ENCODE measurements at regions not wholly inside any gene's neighbourhood (a gene's known extent, or its start where the extent isn't known, plus 50 kb on each side); places are given as distances from the start of the nearest gene placed in this dataset.

- in situ Hi-C loops (cut with MboI; ENCODE audit: low pct_ligation_motif_present in 1 of 4, low pct_unique_long_range_greater_than_20kb in 1 of 4, low sequenced_read_pairs in 3 of 4): no loop called here
- Histone ChIP-seq H3K4me1 (peaks cover 0 to 14% (median 0%) of the 10 kb centered on the region in 4 donors), H3K9me3 (no peaks in the 10 kb centered on the region), H3K27me3 (no peaks in the 10 kb centered on the region), H3K4me3 (no peak overlapping the region), H3K36me3 (no peaks in the 10 kb centered on the region), H3K27ac (peak overlapping the region in 1 of 4 donors; percentile 8)
- intact Hi-C loops (cut with DNase I; ENCODE audit: low total_unique reads): no loop called here
- WGBS, 2 donors (ENCODE audit: low coverage in 1 of 2): 88 to 100% methylated on average over 1 to 2 of the region's 2 CpGs
- no peak for DNase-seq
- TF ChIP-seq EP300 (IDR thresholded peaks at IDR 0.05; ENCODE audit: low read depth) (no peak), CTCF (IDR thresholded peaks at IDR 0.05) (no peak), POLR2A (IDR thresholded peaks at IDR 0.05) (no peak), POLR2AphosphoS5 (IDR thresholded peaks at IDR 0.05) (no peak)
These were observed 159.9 kb downstream of the CD83 start for GRCh38 chr6:14277405-14277930.

- Histone ChIP-seq H3K4me3 (no peak overlapping the region), H3K27me3 (no peaks in the 10 kb centered on the region), H3K36me3 (no peaks in the 10 kb centered on the region), H3K27ac (no peak overlapping the region), H3K4me1 (peaks cover 0 to 14% (median 0%) of the 10 kb centered on the region in 4 donors), H3K9me3 (no peaks in the 10 kb centered on the region)
- intact Hi-C loops (cut with DNase I; ENCODE audit: low total_unique reads): no loop called here
- DNase-seq: no peak
- in situ Hi-C loops (cut with MboI; ENCODE audit: low pct_ligation_motif_present in 1 of 4, low pct_unique_long_range_greater_than_20kb in 1 of 4, low sequenced_read_pairs in 3 of 4): no loop called here
- 85 to 95% methylated on average over 5 of the region's 5 CpGs for WGBS, 2 donors (ENCODE audit: low coverage in 1 of 2)
- TF ChIP-seq CTCF (IDR thresholded peaks at IDR 0.05) (no peak), POLR2A (IDR thresholded peaks at IDR 0.05) (no peak), POLR2AphosphoS5 (IDR thresholded peaks at IDR 0.05) (no peak), EP300 (IDR thresholded peaks at IDR 0.05; ENCODE audit: low read depth) (no peak)
These were observed 160.4 kb downstream of the CD83 start for GRCh38 chr6:14278006-14278405.

- H3K27me3 ChIP-seq: no peaks in the 10 kb centered on the region
- H3K9me3 ChIP-seq: no peaks in the 10 kb centered on the region
- no peak overlapping the region for H3K27ac ChIP-seq
- H3K4me1 ChIP-seq: peaks cover 0 to 14% (median 0%) of the 10 kb centered on the region in 4 donors
- no peak for TF ChIP-seq POLR2AphosphoS5 (IDR thresholded peaks at IDR 0.05)
- no peak for TF ChIP-seq CTCF (IDR thresholded peaks at IDR 0.05)
- no peak for TF ChIP-seq EP300 (IDR thresholded peaks at IDR 0.05; ENCODE audit: low read depth)
- no peak for TF ChIP-seq POLR2A (IDR thresholded peaks at IDR 0.05)
- H3K4me3 ChIP-seq: no peak overlapping the region
- WGBS, 2 donors (ENCODE audit: low coverage in 1 of 2): 90 to 91% methylated on average over 5 to 6 of the region's 6 CpGs
- no peaks in the 10 kb centered on the region for H3K36me3 ChIP-seq
- intact Hi-C loops (cut with DNase I; ENCODE audit: low total_unique reads): no loop called here
- no peak for DNase-seq
- in situ Hi-C loops (cut with MboI; ENCODE audit: low pct_ligation_motif_present in 1 of 4, low pct_unique_long_range_greater_than_20kb in 1 of 4, low sequenced_read_pairs in 3 of 4): no loop called here
These were observed 160.9 kb downstream of the CD83 start for GRCh38 chr6:14278446-14278845.

GRCh38 chr6:14280006-14280510, 162.5 kb downstream of the CD83 start:
- peaks cover 0 to 13% (median 0%) of the 10 kb centered on the region in 4 donors for H3K4me1 ChIP-seq
- no peak overlapping the region for H3K27ac ChIP-seq
- H3K27me3 ChIP-seq: no peaks in the 10 kb centered on the region
- no peak for DNase-seq
- intact Hi-C loops (cut with DNase I; ENCODE audit: low total_unique reads) (no loop called here), in situ Hi-C loops (cut with MboI; ENCODE audit: low pct_ligation_motif_present in 1 of 4, low pct_unique_long_range_greater_than_20kb in 1 of 4, low sequenced_read_pairs in 3 of 4) (no loop called here)
- H3K9me3 ChIP-seq: no peaks in the 10 kb centered on the region
- H3K4me3 ChIP-seq: no peak overlapping the region
- H3K36me3 ChIP-seq: no peaks in the 10 kb centered on the region
- 91 to 100% methylated on average over 1 to 4 of the region's 4 CpGs for WGBS, 2 donors (ENCODE audit: low coverage in 1 of 2)
- TF ChIP-seq CTCF (IDR thresholded peaks at IDR 0.05): no peak
- TF ChIP-seq POLR2AphosphoS5 (IDR thresholded peaks at IDR 0.05): no peak
- no peak for TF ChIP-seq POLR2A (IDR thresholded peaks at IDR 0.05)
- TF ChIP-seq EP300 (IDR thresholded peaks at IDR 0.05; ENCODE audit: low read depth): no peak
